ENCODE measurements at regions not wholly inside any gene's neighbourhood (a gene's known extent, or its start where the extent isn't known, plus 50 kb on each side); places are given as distances from the start of the nearest gene placed in this dataset.
A peak's percentile ranks its signal among the peaks of the same experiment; 100 is the strongest.

DNA sequence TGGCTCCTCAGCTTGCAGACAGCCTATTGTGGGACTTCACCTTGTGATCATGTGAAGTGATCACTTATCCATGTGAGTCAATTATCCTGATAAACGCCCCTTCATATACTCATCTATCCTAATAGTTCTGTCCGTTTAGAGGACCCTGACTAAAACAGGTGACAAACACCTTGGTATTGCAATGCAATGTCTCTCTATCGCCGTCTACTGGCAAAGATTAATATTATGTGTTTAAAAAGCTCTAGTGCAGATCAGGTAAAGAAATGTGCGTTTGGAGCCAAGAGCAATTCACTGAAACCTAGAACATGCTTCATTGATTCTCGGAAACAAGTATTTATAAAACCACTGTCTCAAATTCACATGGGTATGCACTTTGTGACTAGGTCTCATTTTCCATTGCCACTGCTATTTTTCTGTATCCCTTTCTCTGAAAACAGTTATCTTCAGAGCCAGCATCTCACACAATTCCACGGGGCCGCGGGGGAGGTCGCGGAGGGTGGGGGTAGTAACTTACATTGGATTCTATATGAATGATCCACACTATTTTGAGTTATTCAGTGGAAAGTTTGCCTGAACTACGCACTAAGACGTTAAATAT, 554.6 kb upstream of the NCAM2 start:
- Histone ChIP-seq H3K36me3 (ENCODE audit: control insufficient read depth, insufficient read depth, low read length) (no peaks in the 10 kb centered on the region), H3K27me3 (ENCODE audit: control insufficient read depth, insufficient read depth, low read length) (no peaks in the 10 kb centered on the region), H3K4me3 (ENCODE audit: low read depth, low read length) (no peak overlapping the region)
- DNase-seq (ENCODE audit: low read depth): no peak
- TF ChIP-seq, protein P1, sequence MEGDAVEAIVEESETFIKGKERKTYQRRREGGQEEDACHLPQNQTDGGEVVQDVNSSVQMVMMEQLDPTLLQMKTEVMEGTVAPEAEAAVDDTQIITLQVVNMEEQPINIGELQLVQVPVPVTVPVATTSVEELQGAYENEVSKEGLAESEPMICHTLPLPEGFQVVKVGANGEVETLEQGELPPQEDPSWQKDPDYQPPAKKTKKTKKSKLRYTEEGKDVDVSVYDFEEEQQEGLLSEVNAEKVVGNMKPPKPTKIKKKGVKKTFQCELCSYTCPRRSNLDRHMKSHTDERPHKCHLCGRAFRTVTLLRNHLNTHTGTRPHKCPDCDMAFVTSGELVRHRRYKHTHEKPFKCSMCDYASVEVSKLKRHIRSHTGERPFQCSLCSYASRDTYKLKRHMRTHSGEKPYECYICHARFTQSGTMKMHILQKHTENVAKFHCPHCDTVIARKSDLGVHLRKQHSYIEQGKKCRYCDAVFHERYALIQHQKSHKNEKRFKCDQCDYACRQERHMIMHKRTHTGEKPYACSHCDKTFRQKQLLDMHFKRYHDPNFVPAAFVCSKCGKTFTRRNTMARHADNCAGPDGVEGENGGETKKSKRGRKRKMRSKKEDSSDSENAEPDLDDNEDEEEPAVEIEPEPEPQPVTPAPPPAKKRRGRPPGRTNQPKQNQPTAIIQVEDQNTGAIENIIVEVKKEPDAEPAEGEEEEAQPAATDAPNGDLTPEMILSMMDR (IDR thresholded peaks at IDR 0.05; ENCODE audit: insufficient read depth, low read length, poor library complexity, severe bottlenecking): peak; percentile 51

DNA sequence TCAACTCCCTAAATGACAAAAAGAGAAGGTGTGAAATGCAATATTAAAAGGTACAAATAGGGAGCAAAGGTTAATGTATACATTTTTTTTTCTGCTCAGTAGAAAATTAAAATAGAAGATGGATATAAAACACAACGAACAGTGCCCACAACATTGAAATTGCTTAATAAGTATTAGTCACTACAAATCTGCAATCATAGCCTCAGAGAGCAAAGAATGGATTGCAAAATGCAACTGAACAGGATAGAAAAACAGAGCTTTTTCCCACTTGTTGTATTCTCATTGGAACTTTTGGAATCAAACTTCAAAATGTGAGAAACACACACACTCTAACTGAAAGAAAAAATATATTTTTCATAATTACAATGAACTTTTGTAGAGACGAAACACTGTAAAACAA, 552.2 kb upstream of the NCAM2 start:
- no peak overlapping the region for H3K4me3 ChIP-seq (ENCODE audit: low read depth, low read length)
- H3K27me3 ChIP-seq (ENCODE audit: control insufficient read depth, insufficient read depth, low read length): no peaks in the 10 kb centered on the region
- TF ChIP-seq, protein P1 (IDR thresholded peaks at IDR 0.05; ENCODE audit: insufficient read depth, low read length, poor library complexity, severe bottlenecking): no peak
- no peaks in the 10 kb centered on the region for H3K36me3 ChIP-seq (ENCODE audit: control insufficient read depth, insufficient read depth, low read length)
- DNase-seq (ENCODE audit: low read depth): no peak

DNA sequence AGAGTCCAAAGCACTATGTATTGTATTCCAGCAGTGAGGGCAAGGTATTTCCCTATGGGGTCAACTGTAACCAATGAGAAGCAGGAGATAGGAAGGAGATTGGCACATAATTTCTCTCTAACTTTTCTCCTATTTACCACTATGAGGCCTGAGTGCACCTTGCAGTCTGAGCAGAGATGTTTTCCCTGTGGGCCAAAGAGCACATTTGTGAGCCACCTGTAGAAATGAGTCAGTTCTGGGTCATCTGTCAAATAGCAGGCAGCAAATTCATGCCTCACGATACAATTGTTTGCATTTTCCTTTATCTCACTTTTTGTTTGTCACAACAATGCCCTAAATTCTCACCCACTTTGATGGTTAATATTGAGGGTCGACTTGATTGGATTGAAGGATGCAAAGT, 547.2 kb upstream of the NCAM2 start:
- Histone ChIP-seq H3K4me3 (ENCODE audit: low read depth, low read length) (no peak overlapping the region), H3K27me3 (ENCODE audit: control insufficient read depth, insufficient read depth, low read length) (no peaks in the 10 kb centered on the region), H3K36me3 (ENCODE audit: control insufficient read depth, insufficient read depth, low read length) (no peaks in the 10 kb centered on the region)
- TF ChIP-seq, protein P1 (IDR thresholded peaks at IDR 0.05; ENCODE audit: insufficient read depth, low read length, poor library complexity, severe bottlenecking): no peak
- no peak for DNase-seq (ENCODE audit: low read depth)

DNA sequence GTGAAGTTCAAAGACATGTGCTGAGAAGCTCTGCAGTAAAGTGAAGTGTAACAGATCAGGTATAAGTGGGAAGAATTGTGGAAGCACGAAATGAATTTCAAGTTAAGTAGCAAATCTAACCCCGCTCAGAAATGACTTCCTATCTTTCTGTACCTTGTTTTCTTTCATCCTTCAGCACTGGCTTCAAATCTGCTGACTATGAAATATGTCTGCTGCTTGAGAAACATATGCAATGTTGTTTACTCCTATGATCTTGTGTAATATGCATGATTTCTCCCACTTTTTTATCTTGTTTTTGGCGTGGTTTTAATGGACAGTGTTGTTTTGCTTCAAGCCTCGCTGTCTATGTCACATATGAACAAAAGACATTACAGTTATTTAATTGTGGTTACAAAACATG, 545.3 kb upstream of the NCAM2 start:
- no peak for DNase-seq (ENCODE audit: low read depth)
- Histone ChIP-seq H3K4me3 (ENCODE audit: low read depth, low read length) (no peak overlapping the region), H3K36me3 (ENCODE audit: control insufficient read depth, insufficient read depth, low read length) (no peaks in the 10 kb centered on the region), H3K27me3 (ENCODE audit: control insufficient read depth, insufficient read depth, low read length) (no peaks in the 10 kb centered on the region)
- TF ChIP-seq, protein P1 (IDR thresholded peaks at IDR 0.05; ENCODE audit: insufficient read depth, low read length, poor library complexity, severe bottlenecking): no peak

DNA sequence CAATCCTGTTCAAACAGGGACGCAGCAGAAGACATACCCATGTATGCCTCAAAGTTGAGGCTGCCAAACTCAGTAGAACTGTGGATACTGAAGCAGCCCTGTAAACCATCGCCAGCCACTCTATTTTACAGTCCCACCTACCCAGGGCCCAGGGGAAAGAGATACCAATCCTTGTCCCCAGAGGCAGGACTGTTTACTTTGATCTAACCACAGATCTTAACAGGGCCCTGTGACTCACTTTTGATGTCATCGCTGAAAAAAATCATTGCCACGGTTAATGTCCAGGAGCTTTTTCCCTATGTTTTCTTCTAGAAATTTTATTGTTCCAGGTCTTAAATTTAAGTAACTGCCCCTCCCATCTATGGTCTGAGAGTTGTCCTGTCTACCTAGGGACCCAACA, 538.4 kb upstream of the NCAM2 start:
- TF ChIP-seq, protein P1 (IDR thresholded peaks at IDR 0.05; ENCODE audit: insufficient read depth, low read length, poor library complexity, severe bottlenecking): no peak
- no peaks in the 10 kb centered on the region for H3K27me3 ChIP-seq (ENCODE audit: control insufficient read depth, insufficient read depth, low read length)
- H3K36me3 ChIP-seq (ENCODE audit: control insufficient read depth, insufficient read depth, low read length): no peaks in the 10 kb centered on the region
- no peak for DNase-seq (ENCODE audit: low read depth)
- H3K4me3 ChIP-seq (ENCODE audit: low read depth, low read length): no peak overlapping the region

DNA sequence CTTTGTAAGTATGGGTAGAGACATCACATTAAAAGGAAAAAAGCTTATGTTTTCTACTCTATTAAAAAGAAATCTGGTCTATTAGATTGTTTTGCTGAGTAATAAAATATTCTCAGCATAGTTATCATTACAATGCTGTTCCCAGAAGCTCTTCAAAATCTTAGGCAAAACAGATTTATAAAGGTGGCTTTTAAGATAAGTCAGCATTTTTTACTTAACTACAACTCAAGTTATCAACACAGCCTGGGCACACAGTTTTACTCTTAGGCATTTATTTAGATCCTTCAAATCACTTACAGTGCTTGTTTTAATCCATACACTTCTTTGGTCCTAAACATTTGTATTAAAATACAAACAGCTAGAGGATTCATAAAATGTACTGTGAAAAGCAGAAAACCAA, 534.8 kb upstream of the NCAM2 start:
- TF ChIP-seq, protein P1 (IDR thresholded peaks at IDR 0.05; ENCODE audit: insufficient read depth, low read length, poor library complexity, severe bottlenecking): no peak
- no peaks in the 10 kb centered on the region for H3K27me3 ChIP-seq (ENCODE audit: control insufficient read depth, insufficient read depth, low read length)
- no peak for DNase-seq (ENCODE audit: low read depth)

More for the DNA sequence above, 534.8 kb upstream of the NCAM2 start:
- Histone ChIP-seq H3K4me3 (ENCODE audit: low read depth, low read length) (no peak overlapping the region), H3K36me3 (ENCODE audit: control insufficient read depth, insufficient read depth, low read length) (no peaks in the 10 kb centered on the region)
